WTC11 (cell line): ENCODE measurements at regions not wholly inside any gene's neighbourhood (a gene's known extent, or its start where the extent isn't known, plus 50 kb on each side); places are given as distances from the start of the nearest gene placed in this dataset.

Source experiments
- MAX ChIP-seq: sonication (generic); formaldehyde crosslinking; IDR thresholded peaks from 2 replicates; pipeline ENCODE4 v1.8.0; 2022; ENCODE audit warnings: mild to moderate bottlenecking, missing genetic modification reagents
- TF ChIP-seq, protein P1 (sequence below): fragments of 200-600 bp; IDR thresholded peaks from 2 replicates; pipeline ENCODE4 v1.8.0; 2022; ENCODE audit warnings: antibody characterized with exemption

DNA sequence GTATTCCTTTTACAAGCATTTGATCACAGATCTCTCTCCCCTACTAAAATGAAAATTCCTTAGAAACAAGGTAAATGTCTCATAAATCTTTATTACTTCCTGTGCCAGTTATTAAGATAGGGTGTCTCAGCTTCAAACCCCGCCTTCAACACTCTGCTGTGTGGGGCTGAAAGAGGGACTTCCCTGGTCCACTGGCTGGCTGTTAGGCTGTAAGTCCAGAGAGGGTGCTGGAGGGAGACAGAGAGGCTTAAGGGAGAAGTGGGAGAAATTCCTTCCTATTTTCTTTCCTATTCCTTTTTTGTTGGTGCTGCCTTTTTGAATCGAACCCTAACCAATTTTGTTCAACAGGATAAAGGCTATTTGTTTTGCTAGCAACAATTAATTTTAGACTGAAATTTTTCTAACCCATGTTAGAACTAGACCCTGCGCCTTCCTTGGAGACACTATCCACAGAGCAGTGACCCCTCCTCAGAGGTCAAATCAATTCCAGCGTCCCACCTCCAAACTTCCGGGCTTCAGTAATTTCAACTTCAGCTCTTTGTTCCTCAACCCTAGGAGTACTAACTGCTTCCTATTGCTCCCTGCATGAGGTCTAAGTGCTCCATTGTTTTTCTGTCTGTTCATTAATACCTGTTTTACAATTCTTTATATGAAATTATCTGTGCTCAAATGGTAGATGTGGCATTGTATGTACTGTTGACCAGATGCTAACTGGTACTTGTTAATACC, 207.5 kb upstream of the OPRM1 start:
- TF ChIP-seq, protein P1, sequence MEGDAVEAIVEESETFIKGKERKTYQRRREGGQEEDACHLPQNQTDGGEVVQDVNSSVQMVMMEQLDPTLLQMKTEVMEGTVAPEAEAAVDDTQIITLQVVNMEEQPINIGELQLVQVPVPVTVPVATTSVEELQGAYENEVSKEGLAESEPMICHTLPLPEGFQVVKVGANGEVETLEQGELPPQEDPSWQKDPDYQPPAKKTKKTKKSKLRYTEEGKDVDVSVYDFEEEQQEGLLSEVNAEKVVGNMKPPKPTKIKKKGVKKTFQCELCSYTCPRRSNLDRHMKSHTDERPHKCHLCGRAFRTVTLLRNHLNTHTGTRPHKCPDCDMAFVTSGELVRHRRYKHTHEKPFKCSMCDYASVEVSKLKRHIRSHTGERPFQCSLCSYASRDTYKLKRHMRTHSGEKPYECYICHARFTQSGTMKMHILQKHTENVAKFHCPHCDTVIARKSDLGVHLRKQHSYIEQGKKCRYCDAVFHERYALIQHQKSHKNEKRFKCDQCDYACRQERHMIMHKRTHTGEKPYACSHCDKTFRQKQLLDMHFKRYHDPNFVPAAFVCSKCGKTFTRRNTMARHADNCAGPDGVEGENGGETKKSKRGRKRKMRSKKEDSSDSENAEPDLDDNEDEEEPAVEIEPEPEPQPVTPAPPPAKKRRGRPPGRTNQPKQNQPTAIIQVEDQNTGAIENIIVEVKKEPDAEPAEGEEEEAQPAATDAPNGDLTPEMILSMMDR = no peak
- TF ChIP-seq MAX (CRISPR knock-in tag) = no peak
